ENCODE measurements at regions not wholly inside any gene's neighbourhood (a gene's known extent, or its start where the extent isn't known, plus 50 kb on each side); places are given as distances from the start of the nearest gene placed in this dataset.

DNA sequence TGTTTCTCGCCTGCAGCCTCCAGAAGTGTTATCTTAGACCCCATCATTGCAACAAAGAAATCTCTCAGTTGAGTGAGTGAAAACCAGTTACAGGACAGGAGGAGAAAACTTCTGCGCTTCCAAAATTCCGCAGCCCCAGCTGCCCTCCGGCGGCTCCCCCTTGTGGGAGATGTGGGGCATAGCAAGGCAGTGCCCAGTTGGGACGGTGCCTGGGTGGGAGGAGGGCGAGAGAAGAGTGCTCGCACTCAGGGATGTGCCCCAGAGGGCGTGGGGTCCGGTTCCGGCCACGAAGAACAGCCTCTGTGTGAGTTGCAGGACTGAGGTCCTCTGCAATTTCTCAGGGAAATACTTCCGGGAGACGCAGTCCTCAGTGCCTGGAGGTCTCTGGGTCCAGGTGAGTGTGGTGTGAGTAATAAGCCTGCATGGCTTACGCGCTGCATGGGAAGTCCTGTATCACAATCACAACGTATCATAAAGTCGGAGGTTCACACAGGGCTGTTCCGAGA lies 87.0 kb upstream of the BLID start:
- Histone ChIP-seq H3K27ac (peak overlapping the region; percentile 64 to 85), H3K4me1 (peaks cover 45% of the 10 kb centered on the region), H3K27me3 (no peaks in the 10 kb centered on the region), H3K36me3 (ENCODE audit: low read depth, missing control alignments) (no peaks in the 10 kb centered on the region), H3K9me3 (no peaks in the 10 kb centered on the region), H3K4me3 (peak overlapping the region; percentile 34 to 55)
- WGBS, 2 donors = 0 to 10% methylated on average over 9 to 19 of the region's 19 CpGs
- intact Hi-C loops (cut with DNase I; ENCODE audit: low total_unique reads) = loop anchor here (5.0 to 10.0 kb wide), 2 partner anchors 98 to 546 kb away; no protein-coding TSS in a partner anchor
- DNase-seq = peak; percentile 79
- TF ChIP-seq POLR2A (IDR thresholded peaks at IDR 0.05) = no peak
- TF ChIP-seq, protein P1, sequence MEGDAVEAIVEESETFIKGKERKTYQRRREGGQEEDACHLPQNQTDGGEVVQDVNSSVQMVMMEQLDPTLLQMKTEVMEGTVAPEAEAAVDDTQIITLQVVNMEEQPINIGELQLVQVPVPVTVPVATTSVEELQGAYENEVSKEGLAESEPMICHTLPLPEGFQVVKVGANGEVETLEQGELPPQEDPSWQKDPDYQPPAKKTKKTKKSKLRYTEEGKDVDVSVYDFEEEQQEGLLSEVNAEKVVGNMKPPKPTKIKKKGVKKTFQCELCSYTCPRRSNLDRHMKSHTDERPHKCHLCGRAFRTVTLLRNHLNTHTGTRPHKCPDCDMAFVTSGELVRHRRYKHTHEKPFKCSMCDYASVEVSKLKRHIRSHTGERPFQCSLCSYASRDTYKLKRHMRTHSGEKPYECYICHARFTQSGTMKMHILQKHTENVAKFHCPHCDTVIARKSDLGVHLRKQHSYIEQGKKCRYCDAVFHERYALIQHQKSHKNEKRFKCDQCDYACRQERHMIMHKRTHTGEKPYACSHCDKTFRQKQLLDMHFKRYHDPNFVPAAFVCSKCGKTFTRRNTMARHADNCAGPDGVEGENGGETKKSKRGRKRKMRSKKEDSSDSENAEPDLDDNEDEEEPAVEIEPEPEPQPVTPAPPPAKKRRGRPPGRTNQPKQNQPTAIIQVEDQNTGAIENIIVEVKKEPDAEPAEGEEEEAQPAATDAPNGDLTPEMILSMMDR (IDR thresholded peaks at IDR 0.05) = peak; percentile 86 to 98 (median 97)

- Histone ChIP-seq H3K9me3 (no peaks in the 10 kb centered on the region), H3K36me3 (ENCODE audit: low read depth, missing control alignments) (no peaks in the 10 kb centered on the region), H3K4me3 (peak overlapping the region; percentile 34 to 55), H3K27me3 (no peaks in the 10 kb centered on the region), H3K4me1 (peaks cover 46% of the 10 kb centered on the region), H3K27ac (peak overlapping the region; percentile 64 to 85)
- 13 to 19% methylated on average over 16 of the region's 16 CpGs for WGBS, 2 donors
- intact Hi-C loops (cut with DNase I; ENCODE audit: low total_unique reads) = loop anchor here (5.0 to 10.0 kb wide), 2 partner anchors 98 to 545 kb away; no protein-coding TSS in a partner anchor
- TF ChIP-seq, protein P1 (IDR thresholded peaks at IDR 0.05) = no peak
- TF ChIP-seq POLR2A (IDR thresholded peaks at IDR 0.05) = no peak
- DNase-seq = peak; percentile 48
These were observed 86.3 kb upstream of the BLID start for GRCh38 chr11:122202161-122202950.

DNA sequence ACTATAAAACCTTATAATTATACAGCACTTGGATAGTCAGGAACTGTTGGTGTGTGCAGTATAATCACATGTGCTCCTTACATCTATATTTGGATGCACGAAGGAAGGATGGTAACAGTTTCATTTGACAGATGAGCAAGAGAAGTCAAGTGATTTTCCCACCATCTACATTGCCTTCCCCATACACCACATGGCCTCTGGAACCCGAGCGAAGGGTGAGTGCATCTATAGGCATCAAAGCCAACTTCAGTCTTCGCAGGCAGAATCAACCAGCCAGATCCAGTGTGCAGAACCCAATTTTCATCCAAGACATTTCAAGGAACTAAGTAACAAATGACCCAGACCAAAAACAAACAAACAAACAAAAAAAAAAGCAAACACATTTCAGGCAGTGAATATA lies 85.1 kb upstream of the BLID start:
- Histone ChIP-seq H3K4me1 (peaks cover 43% of the 10 kb centered on the region), H3K27ac (peak overlapping the region; percentile 31 to 41), H3K36me3 (ENCODE audit: low read depth, missing control alignments) (no peaks in the 10 kb centered on the region), H3K4me3 (no peak overlapping the region), H3K9me3 (no peaks in the 10 kb centered on the region), H3K27me3 (no peaks in the 10 kb centered on the region)
- TF ChIP-seq POLR2A (IDR thresholded peaks at IDR 0.05) = no peak
- TF ChIP-seq, protein P1 (IDR thresholded peaks at IDR 0.05) = no peak
- DNase-seq = no peak
- 78 to 82% methylated on average over 4 of the region's 4 CpGs for WGBS, 2 donors
- intact Hi-C loops (cut with DNase I; ENCODE audit: low total_unique reads) = loop anchor here (5.0 to 10.0 kb wide), 2 partner anchors 96 to 544 kb away; no protein-coding TSS in a partner anchor

- no peaks in the 10 kb centered on the region for H3K9me3 ChIP-seq
- WGBS, 2 donors = 46 to 58% methylated on average over 3 of the region's 3 CpGs
- no peaks in the 10 kb centered on the region for H3K27me3 ChIP-seq
- no peak overlapping the region for H3K4me3 ChIP-seq
- no peak for TF ChIP-seq POLR2A (IDR thresholded peaks at IDR 0.05)
- H3K4me1 ChIP-seq = peaks cover 40% of the 10 kb centered on the region
- intact Hi-C loops (cut with DNase I; ENCODE audit: low total_unique reads) = loop anchor here (5.0 to 10.0 kb wide), 2 partner anchors 95 to 542 kb away; no protein-coding TSS in a partner anchor
- DNase-seq = no peak
- no peaks in the 10 kb centered on the region for H3K36me3 ChIP-seq (ENCODE audit: low read depth, missing control alignments)
- H3K27ac ChIP-seq = no peak overlapping the region
These were observed 83.6 kb upstream of the BLID start for GRCh38 chr11:122199661-122200060.

DNA sequence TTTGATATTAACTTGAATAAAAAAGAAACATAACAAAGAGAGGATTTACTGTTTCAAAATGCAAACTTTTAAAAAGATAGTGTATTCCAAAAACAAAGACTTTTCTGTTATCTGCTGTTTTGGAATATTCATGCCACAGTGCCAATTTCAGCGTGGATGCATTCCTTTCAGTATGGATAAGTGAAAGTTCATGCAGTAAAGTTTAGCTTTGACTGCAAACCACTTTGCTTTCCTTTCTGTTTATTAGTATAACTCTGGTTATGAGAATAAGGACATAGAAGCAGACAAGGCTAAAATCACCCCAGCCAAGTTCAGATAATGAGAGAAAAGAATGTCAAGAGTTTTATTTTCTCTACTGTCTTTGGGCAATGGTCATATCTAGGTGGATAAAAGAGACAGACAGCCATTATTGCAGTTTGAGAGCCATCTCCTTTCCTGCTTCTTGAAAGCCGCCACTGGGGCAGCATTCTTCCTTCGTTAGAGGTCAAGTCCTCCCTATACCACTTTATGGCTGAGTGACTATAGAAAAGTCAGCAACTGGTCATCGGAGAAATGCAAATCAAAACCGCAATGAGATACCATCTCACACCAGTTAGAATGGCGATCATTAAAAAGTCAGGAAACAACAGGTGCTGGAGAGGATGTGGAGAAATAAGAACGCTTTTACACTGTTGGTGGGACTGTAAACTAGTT lies 82.4 kb upstream of the BLID start:
- 82 to 83% methylated on average over 7 of the region's 7 CpGs for WGBS, 2 donors
- intact Hi-C loops (cut with DNase I; ENCODE audit: low total_unique reads) = no loop called here
- H3K27ac ChIP-seq = peak overlapping the region; percentile 33 to 53
- no peaks in the 10 kb centered on the region for H3K36me3 ChIP-seq (ENCODE audit: low read depth, missing control alignments)
- H3K27me3 ChIP-seq = no peaks in the 10 kb centered on the region
- no peak overlapping the region for H3K4me3 ChIP-seq
- H3K9me3 ChIP-seq = no peaks in the 10 kb centered on the region
- TF ChIP-seq, protein P1 (IDR thresholded peaks at IDR 0.05) = no peak
- TF ChIP-seq POLR2A (IDR thresholded peaks at IDR 0.05) = no peak
- DNase-seq = peak; percentile 50
- H3K4me1 ChIP-seq = peaks cover 28% of the 10 kb centered on the region

Measured in testis (tissue), 2 donors.